Endothelial cell of umbilical vein (primary cell): ENCODE measurements at regions not wholly inside any gene's neighbourhood (a gene's known extent, or its start where the extent isn't known, plus 50 kb on each side); places are given as distances from the start of the nearest gene placed in this dataset.

Source experiments
- BruUV-seq: library from RNA; stranded (reverse); fragments of 400-500 nt; replicated peaks from 2 replicates; lab custom pipeline; 2021; lab: Mats Ljungman, UMichigan
- CTCF ChIA-PET: fragments of 300-600, 350-600 bp; sonication (Branson Sonifier 250); formaldehyde crosslinking; loops from one replicate; lab custom pipeline; 2021; ENCODE audit warnings: antibody characterized with exemption, inconsistent platforms; lab: Charles Lee
- POLR2A ChIA-PET: fragments of 300-600, 350-600 bp; sonication (Branson Sonifier 250); formaldehyde crosslinking; loops from one replicate; lab custom pipeline; 2021; ENCODE audit warnings: antibody characterized with exemption, inconsistent platforms; lab: Charles Lee
- DNase-seq: peaks from one replicate; pipeline ENCODE4 v3.0.0-alpha.2; 2011; ENCODE audit warnings: low read depth, low spot score
- FAIRE-seq: peaks from 2 replicates; lab custom pipeline; 2011; peaks lifted over from hg19 to GRCh38; lab: Jason Lieb, UNC
- H2AFZ ChIP-seq: 2 replicates; pipeline ENCODE4 v1.6.0; 2012; ENCODE audit warnings: low read depth, low read length, control low read depth, inconsistent platforms
- H3K27ac ChIP-seq: 2 replicates; pipeline ENCODE4 v1.5.1; 2011; ENCODE audit warnings: low read depth, mild to moderate bottlenecking, control low read depth, low read length, moderate library complexity; ENCODE audit not compliant: insufficient read depth
- H3K27me3 ChIP-seq, 2 experiments: 2 replicates each; pipeline versions ENCODE4 v1.6.0 to v1.6.1; 2011; ENCODE audit warnings: low read length in 2 of 2, mixed read lengths in 1 of 2; ENCODE audit not compliant: control insufficient read depth in 2 of 2, insufficient read depth in 2 of 2
- H3K36me3 ChIP-seq, 2 experiments: 2 replicates in 1 of 2; 3 replicates in 1 of 2; pipeline ENCODE4 v1.5.1; 2011; ENCODE audit warnings: low read length in 2 of 2, mild to moderate bottlenecking in 1 of 2, moderate library complexity in 1 of 2; ENCODE audit not compliant: control insufficient read depth in 2 of 2, insufficient read depth in 2 of 2; ENCODE audit errors: extremely low read depth in 1 of 2
- H3K4me1 ChIP-seq: 3 replicates; pipeline ENCODE4 v1.5.1; 2011; ENCODE audit warnings: mild to moderate bottlenecking, low read length; ENCODE audit not compliant: control insufficient read depth, insufficient read depth; ENCODE audit errors: extremely low read depth
- H3K4me2 ChIP-seq: 2 replicates; pipeline ENCODE4 v1.6.1; 2011; ENCODE audit warnings: low read length, control low read depth, mixed read lengths; ENCODE audit not compliant: insufficient read depth
- H3K4me3 ChIP-seq, 3 experiments: fragments of 200-600 bp in 1 of 3; sonication (generic), shearing (Covaris generic) in 1 of 3; replicated peaks in 1 of 3; 2 replicates each; pipeline ENCODE4 v1.5.1; 2011 to 2016; ENCODE audit warnings: control low read depth in 3 of 3, low read length in 3 of 3, mild to moderate bottlenecking in 2 of 3, inconsistent platforms in 1 of 3, low read depth in 1 of 3, moderate library complexity in 1 of 3; ENCODE audit not compliant: insufficient read depth in 1 of 3
- H3K79me2 ChIP-seq: 2 replicates; pipeline ENCODE4 v1.6.0; 2012; ENCODE audit warnings: low read length, inconsistent platforms; ENCODE audit not compliant: control insufficient read depth, insufficient read depth
- H3K9ac ChIP-seq: replicated peaks from 2 replicates; pipeline ENCODE3; 2011; ENCODE audit warnings: low read length, control low read depth; ENCODE audit not compliant: insufficient read depth; ENCODE audit errors: extremely low read depth
- H3K9me1 ChIP-seq: replicated peaks from 3 replicates; pipeline ENCODE4 v1.6.0; 2011; ENCODE audit warnings: mild to moderate bottlenecking, low read length; ENCODE audit not compliant: control insufficient read depth, insufficient read depth; ENCODE audit errors: extremely low read depth
- H3K9me3 ChIP-seq: replicated peaks from 2 replicates; pipeline ENCODE4 v1.5.1; 2012; ENCODE audit warnings: low read length, inconsistent platforms; ENCODE audit not compliant: control insufficient read depth, insufficient read depth
- H4K20me1 ChIP-seq: replicated peaks from 2 replicates; pipeline ENCODE3; 2011; ENCODE audit warnings: mild to moderate bottlenecking, low read length; ENCODE audit not compliant: control insufficient read depth, insufficient read depth; ENCODE audit errors: extremely low read depth
- EZH2 ChIP-seq: IDR thresholded peaks from 2 replicates; pipeline ENCODE4 v1.6.1; 2012; ENCODE audit warnings: borderline replicate concordance, low read depth, mild to moderate bottlenecking, moderate library complexity, low read length, inconsistent platforms; ENCODE audit not compliant: severe bottlenecking
- FOS ChIP-seq: IDR thresholded peaks from 2 replicates; pipeline ENCODE4 v1.6.1; 2011; ENCODE audit warnings: mild to moderate bottlenecking, low read length, moderate library complexity, borderline replicate concordance; ENCODE audit not compliant: insufficient read depth
- GATA2 ChIP-seq: IDR thresholded peaks from 2 replicates; pipeline ENCODE4 v1.7.0; 2011; ENCODE audit warnings: low read depth, mild to moderate bottlenecking, moderate library complexity, mixed read lengths, low read length; ENCODE audit not compliant: insufficient read length, insufficient read depth
- JUN ChIP-seq: IDR thresholded peaks from 2 replicates; pipeline ENCODE4 v1.6.1; 2011; ENCODE audit warnings: borderline replicate concordance, low read depth; ENCODE audit not compliant: insufficient read length, insufficient read depth
- MYC ChIP-seq: IDR thresholded peaks from one replicate; pipeline ENCODE4 v1.6.1; 2011; ENCODE audit warnings: mild to moderate bottlenecking, low read depth, low read length
- POLR2A ChIP-seq: IDR thresholded peaks from 2 replicates; pipeline ENCODE4 v1.6.1; 2012; ENCODE audit warnings: low read depth, mild to moderate bottlenecking, control low read depth, low read length
- POLR2AphosphoS5 ChIP-seq: IDR thresholded peaks from 2 replicates; pipeline ENCODE4 v1.6.1; 2012; ENCODE audit warnings: low read depth, mild to moderate bottlenecking, control low read depth, low read length, moderate library complexity; ENCODE audit not compliant: insufficient read depth
- dilution Hi-C: fragments of 300-500 bp; cut with MboI; formaldehyde crosslinking; loops from one replicate; pipeline ENCODE4 v1.15.0; 2019; ENCODE audit warnings: low sequenced_read_pairs; ENCODE audit not compliant: extremely low pct_ligation_motif_present
- intact Hi-C: fragments of 100-400 bp; cut with micrococcal nuclease; formaldehyde crosslinking; loops from one replicate; pipeline ENCODE4 v1.10.0; 2022
- TF ChIP-seq, protein P1 (sequence below), 2 donors: IDR thresholded peaks; 1 replicate in 1 of 2; 2 replicates in 1 of 2; pipeline ENCODE4 v1.5.1; 2011; ENCODE audit warnings: low read length in 2 of 2, mild to moderate bottlenecking in 2 of 2, moderate library complexity in 2 of 2, control low read depth in 1 of 2, inconsistent platforms in 1 of 2, low read depth in 1 of 2; ENCODE audit not compliant: insufficient read depth in 1 of 2; ENCODE audit errors: extremely low read depth in 1 of 2
- TF ChIP-seq, protein P2 (sequence below): IDR thresholded peaks from 2 replicates; pipeline ENCODE4 v1.6.1; 2011; ENCODE audit not compliant: insufficient read depth, insufficient read length

DNA sequence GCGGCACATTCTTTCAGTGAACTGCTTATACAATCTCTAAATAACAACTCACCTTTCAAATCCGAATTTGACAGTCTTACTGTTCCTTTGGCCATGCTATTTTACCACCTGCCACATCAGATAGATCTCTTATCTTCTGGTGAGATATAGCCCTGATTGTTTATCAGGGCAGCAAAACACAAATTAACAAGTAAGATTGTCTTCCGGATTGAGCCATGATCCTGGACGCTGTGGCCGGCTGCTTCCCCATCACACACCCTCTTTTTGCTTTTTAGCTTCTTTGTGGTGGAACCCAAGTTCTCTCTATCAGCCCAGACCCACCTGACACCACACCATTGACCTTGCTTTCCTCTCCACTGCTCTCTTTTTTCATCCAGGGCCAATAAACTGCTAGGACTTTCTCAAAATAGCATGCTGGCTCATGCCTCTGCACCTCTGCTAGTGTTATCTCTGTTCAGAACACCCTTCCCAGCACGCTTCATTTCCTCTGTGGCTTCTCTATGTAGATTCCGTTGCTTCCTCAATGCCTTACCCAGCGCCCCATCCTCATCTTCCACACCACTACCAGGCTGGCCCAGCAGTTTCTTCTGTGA is 111.8 kb upstream of the CNTNAP5 start:
- H3K27me3 ChIP-seq: no peaks in the 10 kb centered on the region
- dilution Hi-C loops: no loop called here

More for the DNA sequence above, 111.8 kb upstream of the CNTNAP5 start:
- H3K36me3 ChIP-seq: no peaks in the 10 kb centered on the region
- DNase-seq (no peak), FAIRE-seq (no peak)
- H3K79me2 ChIP-seq: no peaks in the 10 kb centered on the region
- no peaks in the 10 kb centered on the region for H4K20me1 ChIP-seq
- H3K4me1 ChIP-seq: no peaks in the 10 kb centered on the region
- TF ChIP-seq FOS (no peak), JUN (no peak), GATA2 (no peak), POLR2A (no peak), EZH2 (no peak), POLR2AphosphoS5 (no peak), MYC (no peak)
- TF ChIP-seq, protein P1, sequence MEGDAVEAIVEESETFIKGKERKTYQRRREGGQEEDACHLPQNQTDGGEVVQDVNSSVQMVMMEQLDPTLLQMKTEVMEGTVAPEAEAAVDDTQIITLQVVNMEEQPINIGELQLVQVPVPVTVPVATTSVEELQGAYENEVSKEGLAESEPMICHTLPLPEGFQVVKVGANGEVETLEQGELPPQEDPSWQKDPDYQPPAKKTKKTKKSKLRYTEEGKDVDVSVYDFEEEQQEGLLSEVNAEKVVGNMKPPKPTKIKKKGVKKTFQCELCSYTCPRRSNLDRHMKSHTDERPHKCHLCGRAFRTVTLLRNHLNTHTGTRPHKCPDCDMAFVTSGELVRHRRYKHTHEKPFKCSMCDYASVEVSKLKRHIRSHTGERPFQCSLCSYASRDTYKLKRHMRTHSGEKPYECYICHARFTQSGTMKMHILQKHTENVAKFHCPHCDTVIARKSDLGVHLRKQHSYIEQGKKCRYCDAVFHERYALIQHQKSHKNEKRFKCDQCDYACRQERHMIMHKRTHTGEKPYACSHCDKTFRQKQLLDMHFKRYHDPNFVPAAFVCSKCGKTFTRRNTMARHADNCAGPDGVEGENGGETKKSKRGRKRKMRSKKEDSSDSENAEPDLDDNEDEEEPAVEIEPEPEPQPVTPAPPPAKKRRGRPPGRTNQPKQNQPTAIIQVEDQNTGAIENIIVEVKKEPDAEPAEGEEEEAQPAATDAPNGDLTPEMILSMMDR (IDR thresholded peaks at IDR 0.05; ENCODE audit: extremely low read depth in 1 of 2, insufficient read depth in 1 of 2, low read depth in 1 of 2, low read length in 2 of 2): no peak
- TF ChIP-seq, protein P2, sequence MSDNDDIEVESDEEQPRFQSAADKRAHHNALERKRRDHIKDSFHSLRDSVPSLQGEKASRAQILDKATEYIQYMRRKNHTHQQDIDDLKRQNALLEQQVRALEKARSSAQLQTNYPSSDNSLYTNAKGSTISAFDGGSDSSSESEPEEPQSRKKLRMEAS: no peak
- intact Hi-C loops: no loop called here
- peaks cover 5% of the 10 kb centered on the region for H3K9me3 ChIP-seq
- ChIA-PET CTCF (no interaction called here), POLR2A (no interaction called here)
- no TSS peak for BruUV-seq
- no peak overlapping the region for H3K27ac ChIP-seq
- H3K9me1 ChIP-seq: no peaks in the 10 kb centered on the region
- H3K9ac ChIP-seq: no peak overlapping the region
- H2AFZ ChIP-seq: no peak overlapping the region
- no peak overlapping the region for H3K4me3 ChIP-seq
- H3K4me2 ChIP-seq: no peak overlapping the region
